Choroid plexus epithelial cell (primary cell): ENCODE measurements at regions not wholly inside any gene's neighbourhood (a gene's known extent, or its start where the extent isn't known, plus 50 kb on each side); places are given as distances from the start of the nearest gene placed in this dataset.

Experiments used
- DNase-seq: peaks from one replicate; pipeline ENCODE4 v3.0.0-alpha.2; 2010; ENCODE audit warnings: low read depth
- H3K4me3 ChIP-seq: 2 replicates; pipeline ENCODE4 v1.5.1; 2011; ENCODE audit warnings: low read depth, mild to moderate bottlenecking, control low read depth, low read length, moderate library complexity
- TF ChIP-seq, protein P1 (sequence below): conservative IDR thresholded peaks from 2 replicates; pipeline ENCODE4 v1.5.1; 2011; ENCODE audit warnings: low read depth, mild to moderate bottlenecking, control low read depth, inconsistent platforms, low read length, moderate library complexity

- DNase-seq = no peak
- TF ChIP-seq, protein P1, sequence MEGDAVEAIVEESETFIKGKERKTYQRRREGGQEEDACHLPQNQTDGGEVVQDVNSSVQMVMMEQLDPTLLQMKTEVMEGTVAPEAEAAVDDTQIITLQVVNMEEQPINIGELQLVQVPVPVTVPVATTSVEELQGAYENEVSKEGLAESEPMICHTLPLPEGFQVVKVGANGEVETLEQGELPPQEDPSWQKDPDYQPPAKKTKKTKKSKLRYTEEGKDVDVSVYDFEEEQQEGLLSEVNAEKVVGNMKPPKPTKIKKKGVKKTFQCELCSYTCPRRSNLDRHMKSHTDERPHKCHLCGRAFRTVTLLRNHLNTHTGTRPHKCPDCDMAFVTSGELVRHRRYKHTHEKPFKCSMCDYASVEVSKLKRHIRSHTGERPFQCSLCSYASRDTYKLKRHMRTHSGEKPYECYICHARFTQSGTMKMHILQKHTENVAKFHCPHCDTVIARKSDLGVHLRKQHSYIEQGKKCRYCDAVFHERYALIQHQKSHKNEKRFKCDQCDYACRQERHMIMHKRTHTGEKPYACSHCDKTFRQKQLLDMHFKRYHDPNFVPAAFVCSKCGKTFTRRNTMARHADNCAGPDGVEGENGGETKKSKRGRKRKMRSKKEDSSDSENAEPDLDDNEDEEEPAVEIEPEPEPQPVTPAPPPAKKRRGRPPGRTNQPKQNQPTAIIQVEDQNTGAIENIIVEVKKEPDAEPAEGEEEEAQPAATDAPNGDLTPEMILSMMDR = no peak
- H3K4me3 ChIP-seq = no peak overlapping the region
Measured at GRCh38 chr7:3094701-3095445, 51.2 kb upstream of the CARD11 start.

- TF ChIP-seq, protein P1 = no peak
- no peak overlapping the region for H3K4me3 ChIP-seq
- no peak for DNase-seq
Measured at GRCh38 chr7:3097734-3098133, 54.1 kb upstream of the CARD11 start.

GRCh38 chr7:3102159-3102558 is 58.5 kb upstream of the CARD11 start:
- no peak overlapping the region for H3K4me3 ChIP-seq
- TF ChIP-seq, protein P1 = no peak
- DNase-seq = no peak

GRCh38 chr7:3103614-3104398 is 60.1 kb upstream of the CARD11 start:
- H3K4me3 ChIP-seq = no peak overlapping the region
- no peak for DNase-seq
- TF ChIP-seq, protein P1 = no peak

DNA sequence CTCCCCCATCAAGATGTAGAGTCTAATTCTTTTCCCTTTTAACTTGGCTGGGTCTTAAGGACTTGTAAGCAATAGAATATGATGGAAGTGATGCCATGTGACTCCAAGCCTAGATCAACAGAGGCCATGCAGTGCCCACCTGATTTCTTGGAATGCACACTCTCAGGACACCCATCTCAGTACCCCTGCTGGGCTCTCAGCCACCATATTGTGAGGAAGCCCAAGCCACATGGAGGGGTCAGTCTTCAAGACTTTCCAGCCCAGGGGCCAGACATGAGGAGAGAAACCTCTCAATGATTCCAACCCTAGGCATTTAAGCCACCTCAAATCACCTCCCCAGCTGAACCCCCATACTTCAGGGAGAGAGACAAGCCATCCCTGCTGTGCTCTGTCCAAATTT is 62.2 kb upstream of the CARD11 start:
- TF ChIP-seq, protein P1 = no peak
- no peak overlapping the region for H3K4me3 ChIP-seq
- no peak for DNase-seq

- DNase-seq = no peak
- TF ChIP-seq, protein P1 = no peak
- no peak overlapping the region for H3K4me3 ChIP-seq
Measured at GRCh38 chr7:3106361-3106826, 62.7 kb upstream of the CARD11 start.
